Psoas muscle (tissue), 7 donors: ENCODE measurements at regions not wholly inside any gene's neighbourhood (a gene's known extent, or its start where the extent isn't known, plus 50 kb on each side); places are given as distances from the start of the nearest gene placed in this dataset.

Source experiments
- ATAC-seq, 4 donors: fragments of 200-7000 bp; cut with Tn5 transposase; one replicate each; pipeline ENCODE4 v1.9.1; 2020; ENCODE audit warnings: moderate library complexity in 3 of 4, mild to moderate bottlenecking in 2 of 4
- DNase-seq, 2 donors: peaks; one replicate each; pipeline ENCODE4 v3.0.0-alpha.2; 2020
- H3K27ac ChIP-seq: fragments of 200-600 bp; one replicate; pipeline ENCODE4 v1.8.0; 2022
- H3K27me3 ChIP-seq, 3 donors: fragments of 200-600 bp in 1 of 3; one replicate each; pipeline versions ENCODE4 v1.6.1 to v1.8.0; 2013 to 2022; ENCODE audit warnings: low read length in 2 of 3, mild to moderate bottlenecking in 2 of 3, moderate library complexity in 1 of 3; ENCODE audit not compliant: insufficient read depth in 3 of 3
- H3K36me3 ChIP-seq, 2 donors: fragments of 200-600 bp in 1 of 2; one replicate each; pipeline versions ENCODE4 v1.6.1 to v1.8.0; 2013 to 2022; ENCODE audit warnings: low read depth in 1 of 2, mild to moderate bottlenecking in 1 of 2, moderate library complexity in 1 of 2; ENCODE audit not compliant: insufficient read depth in 1 of 2
- H3K4me1 ChIP-seq: fragments of 200-600 bp; one replicate; pipeline ENCODE4 v1.8.0; 2022
- H3K4me3 ChIP-seq: fragments of 200-600 bp; one replicate; pipeline ENCODE4 v1.8.0; 2022; ENCODE audit warnings: mild to moderate bottlenecking
- H3K9me3 ChIP-seq: fragments of 200-600 bp; one replicate; pipeline ENCODE4 v1.8.0; 2022
- CTCF ChIP-seq: fragments of 200-600 bp; IDR thresholded peaks from one replicate; pipeline ENCODE4 v1.8.0; 2022; ENCODE audit warnings: antibody characterized with exemption
- WGBS, 3 donors: extraction: QIAGEN DNeasy Blood & Tissue Kit; methylation state at CpG; one replicate each; pipeline versions ENCODE4 v1.1.6 to v1.1.7; 2013; 5-methylcytosine and 5-hydroxymethylcytosine counted together
- intact Hi-C, 2 donors: fragments of 100-400 bp; cut with DNase I; formaldehyde crosslinking; loops; one replicate each; pipeline versions ENCODE4 v1.11.0 to v1.14.2; 2022
- donor health status: healthy with polysubstance abuse.
- donor health status: DM: no; HTN: no; CAD: no; lungs with moderate emphysema.
- donor health status: Bipolar disorder and iron deficiency.
- donor health status: healthy.
- donor health status: DM: yes; HTN: yes; CAD: no.
- donor health status: DM: no; HTN: no; CAD: no.
- donor health status: DM: yes; HTN: yes; CAD: no.

- H3K9me3 ChIP-seq, result no peaks in the 10 kb centered on the region
- no peaks in the 10 kb centered on the region for H3K4me1 ChIP-seq
- no peak for ATAC-seq
- no peak for DNase-seq
- intact Hi-C loops, result no loop called here
- WGBS, 3 donors, result 21 to 29% (median 22%) methylated on average over 4 of the region's 4 CpGs
- no peak for TF ChIP-seq CTCF
- no peaks in the 10 kb centered on the region for H3K36me3 ChIP-seq
- H3K4me3 ChIP-seq, result no peak overlapping the region
- H3K27ac ChIP-seq, result no peak overlapping the region
- H3K27me3 ChIP-seq, result peaks cover 0 to 24% (median 1%) of the 10 kb centered on the region in 3 donors
Observed at GRCh38 chr13:29956853-29957252, 106.4 kb upstream of the UBL3 start.

GRCh38 chr13:29955137-29955650, 104.8 kb upstream of the UBL3 start:
- Histone ChIP-seq H3K9me3 (no peaks in the 10 kb centered on the region), H3K4me3 (no peak overlapping the region), H3K4me1 (no peaks in the 10 kb centered on the region), H3K27ac (no peak overlapping the region), H3K27me3 (peaks cover 0 to 29% (median 1%) of the 10 kb centered on the region in 3 donors), H3K36me3 (no peaks in the 10 kb centered on the region)
- DNase-seq (no peak), ATAC-seq (no peak)
- 61 to 75% (median 75%) methylated on average over 2 of the region's 2 CpGs for WGBS, 3 donors
- TF ChIP-seq CTCF, result no peak
- intact Hi-C loops, result no loop called here

GRCh38 chr13:29954082-29955028, 103.9 kb upstream of the UBL3 start:
- H3K9me3 ChIP-seq, result no peaks in the 10 kb centered on the region
- no peaks in the 10 kb centered on the region for H3K36me3 ChIP-seq
- H3K4me1 ChIP-seq, result no peaks in the 10 kb centered on the region
- ATAC-seq (no peak), DNase-seq (no peak)
- intact Hi-C loops, result no loop called here
- no peak overlapping the region for H3K27ac ChIP-seq
- WGBS, 3 donors, result 72 to 78% (median 73%) methylated on average over 23 of the region's 23 CpGs
- no peak overlapping the region for H3K4me3 ChIP-seq
- no peak for TF ChIP-seq CTCF
- peaks cover 0 to 37% (median 1%) of the 10 kb centered on the region in 3 donors for H3K27me3 ChIP-seq

GRCh38 chr13:29953542-29953941, 103.1 kb upstream of the UBL3 start:
- 29 to 53% (median 39%) methylated on average over 8 of the region's 8 CpGs for whole genome bisulfite sequencing, 3 donors
- TF ChIP-seq CTCF, result no peak
- Histone ChIP-seq H3K27me3 (peaks cover 0 to 38% (median 1%) of the 10 kb centered on the region in 3 donors), H3K4me3 (no peak overlapping the region), H3K4me1 (no peaks in the 10 kb centered on the region), H3K9me3 (no peaks in the 10 kb centered on the region), H3K27ac (no peak overlapping the region), H3K36me3 (no peaks in the 10 kb centered on the region)
- no peak for ATAC-seq
- intact Hi-C loops, result no loop called here
- no peak for DNase-seq
